Pons (tissue), 1 donor: ENCODE measurements at regions not wholly inside any gene's neighbourhood (a gene's known extent, or its start where the extent isn't known, plus 50 kb on each side); places are given as distances from the start of the nearest gene placed in this dataset.
A peak's percentile ranks its signal among the peaks of the same experiment; 100 is the strongest.

Experiments used
- DNase-seq: peaks from one replicate; pipeline ENCODE4 v3.0.0-alpha.2; 2016; ENCODE audit warnings: low spot score

- DNase-seq = no peak
Observed at GRCh38 chr2:142254031-142254430, 123.2 kb upstream of the LRP1B start.

GRCh38 chr2:142241016-142241415 lies 110.2 kb upstream of the LRP1B start:
- DNase-seq = no peak

- no peak for DNase-seq
Observed at GRCh38 chr2:142236181-142236580, 105.4 kb upstream of the LRP1B start.

GRCh38 chr2:142234741-142235140 lies 103.9 kb upstream of the LRP1B start:
- no peak for DNase-seq

GRCh38 chr2:142223309-142223708 lies 92.5 kb upstream of the LRP1B start:
- no peak for DNase-seq

GRCh38 chr2:142222715-142223114 lies 91.9 kb upstream of the LRP1B start:
- no peak for DNase-seq

- no peak for DNase-seq
Observed at GRCh38 chr2:142220901-142221300, 90.1 kb upstream of the LRP1B start.

- no peak for DNase-seq
Observed at GRCh38 chr2:142220239-142220638, 89.4 kb upstream of the LRP1B start.

- no peak for DNase-seq
Observed at GRCh38 chr2:142218471-142218870, 87.7 kb upstream of the LRP1B start.

GRCh38 chr2:142217804-142218203 lies 87.0 kb upstream of the LRP1B start:
- DNase-seq = no peak

- DNase-seq = no peak
Observed at GRCh38 chr2:142200062-142200461, 69.2 kb upstream of the LRP1B start.

- no peak for DNase-seq
Observed at GRCh38 chr2:142199073-142199472, 68.3 kb upstream of the LRP1B start.

- no peak for DNase-seq
Observed at GRCh38 chr2:142190805-142191204, 60.0 kb upstream of the LRP1B start.

GRCh38 chr2:142189501-142189900 lies 58.7 kb upstream of the LRP1B start:
- no peak for DNase-seq

GRCh38 chr2:142188562-142188961 lies 57.7 kb upstream of the LRP1B start:
- no peak for DNase-seq

GRCh38 chr2:142180820-142181533 lies 50.2 kb upstream of the LRP1B start:
- peak; percentile 47 for DNase-seq
